Spleen (tissue), 11 donors: ENCODE measurements at regions not wholly inside any gene's neighbourhood (a gene's known extent, or its start where the extent isn't known, plus 50 kb on each side); places are given as distances from the start of the nearest gene placed in this dataset.

Source experiments
- DNase-seq: peaks from one replicate; pipeline ENCODE4 v3.0.0-alpha.2; 2020
- H3K27ac ChIP-seq, 8 donors: fragments of 200-600 bp; sonication (generic) in 7 of 8; 1 replicate in 4 of 8; 2 replicates in 4 of 8; pipeline versions ENCODE4 v1.5.0 to v1.8.0; 2016 to 2021; ENCODE audit warnings: inconsistent platforms in 4 of 8, mild to moderate bottlenecking in 4 of 8, moderate library complexity in 1 of 8
- H3K27me3 ChIP-seq, 7 donors: fragments of 200-600 bp; sonication (generic) in 6 of 7; replicated peaks in 1 of 7; 1 replicate in 4 of 7; 2 replicates in 3 of 7; pipeline versions ENCODE4 v1.5.0 to v1.8.0; 2016 to 2021; ENCODE audit warnings: inconsistent platforms in 3 of 7, mild to moderate bottlenecking in 1 of 7
- H3K36me3 ChIP-seq, 6 donors: fragments of 200-600 bp; sonication (generic) in 5 of 6; 1 replicate in 4 of 6; 2 replicates in 2 of 6; pipeline versions ENCODE4 v1.5.0 to v1.8.0; 2016 to 2021; ENCODE audit warnings: inconsistent platforms in 2 of 6
- H3K4me1 ChIP-seq, 6 donors: fragments of 200-600 bp; sonication (generic) in 5 of 6; 1 replicate in 3 of 6; 2 replicates in 3 of 6; pipeline versions ENCODE4 v1.5.0 to v1.8.0; 2016 to 2021; ENCODE audit warnings: inconsistent platforms in 3 of 6
- H3K4me3 ChIP-seq, 8 donors: fragments of 200-600 bp; sonication (generic) in 7 of 8; 1 replicate in 4 of 8; 2 replicates in 4 of 8; pipeline versions ENCODE4 v1.5.0 to v1.8.0; 2016 to 2021; ENCODE audit warnings: inconsistent platforms in 4 of 8, mild to moderate bottlenecking in 4 of 8, moderate library complexity in 2 of 8
- H3K9me3 ChIP-seq, 8 donors: fragments of 200-600 bp; sonication (generic) in 7 of 8; 1 replicate in 4 of 8; 2 replicates in 4 of 8; pipeline versions ENCODE4 v1.5.0 to v1.8.0; 2016 to 2021; ENCODE audit warnings: inconsistent platforms in 4 of 8
- CTCF ChIP-seq, 11 experiments: fragments of 200-600 bp in 7 of 11; fragments of 450-650 bp in 4 of 11; sonication (generic) in 4 of 11; IDR thresholded peaks in 8 of 11; conservative IDR thresholded peaks in 3 of 11; 1 replicate in 7 of 11; 2 replicates in 4 of 11; pipeline versions ENCODE4 v1.4.0 to v1.8.0; 2016 to 2021; ENCODE audit warnings: antibody characterized with exemption in 11 of 11, inconsistent platforms in 4 of 11, mild to moderate bottlenecking in 1 of 11
- POLR2A ChIP-seq, 3 donors: fragments of 450-650 bp; IDR thresholded peaks; one replicate each; pipeline ENCODE4 v1.5.1; 2017; ENCODE audit warnings: antibody characterized with exemption in 3 of 3, mild to moderate bottlenecking in 1 of 3
- POLR2AphosphoS5 ChIP-seq, 3 donors: sonication (generic); formaldehyde crosslinking; IDR thresholded peaks; one replicate each; pipeline ENCODE4 v1.5.1; 2017; ENCODE audit warnings: antibody characterized with exemption in 3 of 3
- WGBS, 5 donors: extraction: QIAGEN DNeasy Blood & Tissue Kit in 3 of 5; methylation state at CpG; one replicate each; pipeline versions ENCODE4 v1.1.5 to v1.1.7; 2013 to 2018; 5-methylcytosine and 5-hydroxymethylcytosine counted together
- intact Hi-C: fragments of 100-400 bp; cut with DNase I; formaldehyde crosslinking; loops from one replicate; pipeline ENCODE4 v1.15.0; 2023; ENCODE audit warnings: low total_unique reads
- donor health status: healthy with polysubstance abuse.
- donor health status: DM: no; HTN: no; CAD: no; lungs with moderate emphysema.
- donor health status: DM: no; HTN: no; CAD: no.
- donor health status: Bipolar disorder and iron deficiency.
- donor health status: healthy.
- donor health status: DM: no; HTN: no; CAD: no.
- donor health status: DM: yes; HTN: yes; CAD: no.

- Histone ChIP-seq H3K4me1 (peaks cover 0 to 7% (median 0%) of the 10 kb centered on the region in 6 donors), H3K4me3 (no peak overlapping the region), H3K9me3 (no peaks in the 10 kb centered on the region), H3K27me3 (no peaks in the 10 kb centered on the region), H3K27ac (no peak overlapping the region), H3K36me3 (no peaks in the 10 kb centered on the region)
- no peak for TF ChIP-seq POLR2A (IDR thresholded peaks at IDR 0.05)
- no peak for TF ChIP-seq POLR2AphosphoS5 (IDR thresholded peaks at IDR 0.05)
- no peak for TF ChIP-seq CTCF (IDR thresholded peaks at IDR 0.05 in 8 of 11, conservative IDR thresholded peaks at IDR 0.05 in 3 of 11)
- 61 to 69% (median 65%) methylated on average over 4 of the region's 4 CpGs for WGBS, 5 donors
- intact Hi-C loops = no loop called here
- no peak for DNase-seq
Measured at GRCh38 chr13:22137361-22138050, 466.6 kb downstream of the FGF9 start.

GRCh38 chr13:22138947-22139346, 468.1 kb downstream of the FGF9 start:
- no peaks in the 10 kb centered on the region for H3K36me3 ChIP-seq
- no peak for DNase-seq
- no peak overlapping the region for H3K27ac ChIP-seq
- peaks cover 0 to 7% (median 0%) of the 10 kb centered on the region in 6 donors for H3K4me1 ChIP-seq
- H3K27me3 ChIP-seq = no peaks in the 10 kb centered on the region
- 82 to 87% (median 85%) methylated on average over 8 of the region's 8 CpGs for WGBS, 5 donors
- H3K4me3 ChIP-seq = no peak overlapping the region
- TF ChIP-seq CTCF (IDR thresholded peaks at IDR 0.05 in 8 of 11, conservative IDR thresholded peaks at IDR 0.05 in 3 of 11) = no peak
- no peak for TF ChIP-seq POLR2AphosphoS5 (IDR thresholded peaks at IDR 0.05)
- no peak for TF ChIP-seq POLR2A (IDR thresholded peaks at IDR 0.05)
- intact Hi-C loops = no loop called here
- no peaks in the 10 kb centered on the region for H3K9me3 ChIP-seq

- Histone ChIP-seq H3K9me3 (no peaks in the 10 kb centered on the region), H3K4me1 (peaks cover 0 to 7% (median 0%) of the 10 kb centered on the region in 6 donors), H3K27me3 (no peaks in the 10 kb centered on the region), H3K4me3 (no peak overlapping the region), H3K27ac (no peak overlapping the region), H3K36me3 (no peaks in the 10 kb centered on the region)
- no peak for TF ChIP-seq POLR2AphosphoS5 (IDR thresholded peaks at IDR 0.05)
- TF ChIP-seq CTCF (IDR thresholded peaks at IDR 0.05 in 8 of 11, conservative IDR thresholded peaks at IDR 0.05 in 3 of 11) = no peak
- TF ChIP-seq POLR2A (IDR thresholded peaks at IDR 0.05) = no peak
- DNase-seq = no peak
- intact Hi-C loops = no loop called here
- 54 to 73% (median 63%) methylated on average over 1 of the region's 1 CpG for WGBS, 5 donors
Measured at GRCh38 chr13:22141716-22142115, 470.8 kb downstream of the FGF9 start.

GRCh38 chr13:22143671-22144070, 472.8 kb downstream of the FGF9 start:
- no peak overlapping the region for H3K4me3 ChIP-seq
- DNase-seq = no peak
- no peak overlapping the region for H3K27ac ChIP-seq
- H3K36me3 ChIP-seq = no peaks in the 10 kb centered on the region
- intact Hi-C loops = no loop called here
- WGBS, 5 donors = 45 to 86% (median 63%) methylated on average over 1 of the region's 1 CpG
- TF ChIP-seq POLR2AphosphoS5 (IDR thresholded peaks at IDR 0.05) (no peak), POLR2A (IDR thresholded peaks at IDR 0.05) (no peak), CTCF (IDR thresholded peaks at IDR 0.05 in 8 of 11, conservative IDR thresholded peaks at IDR 0.05 in 3 of 11) (no peak)
- H3K27me3 ChIP-seq = no peaks in the 10 kb centered on the region
- peaks cover 0 to 3% (median 0%) of the 10 kb centered on the region in 8 donors for H3K9me3 ChIP-seq
- no peaks in the 10 kb centered on the region for H3K4me1 ChIP-seq
